ENCODE measurements at regions not wholly inside any gene's neighbourhood (a gene's known extent, or its start where the extent isn't known, plus 50 kb on each side); places are given as distances from the start of the nearest gene placed in this dataset.

GRCh38 chr4:136012220-136012619 is 1520.1 kb downstream of the PCDH18 start:
- H3K4me1 Mint-ChIP-seq: no peaks in the 10 kb centered on the region
- DNase-seq (ENCODE audit: low read depth, low spot score): no peak
- no peak overlapping the region for H3K27ac Mint-ChIP-seq (ENCODE audit: unreplicated experiment)
- no peaks in the 10 kb centered on the region for H3K27me3 Mint-ChIP-seq (ENCODE audit: low read depth)
- H3K36me3 Mint-ChIP-seq (ENCODE audit: low read depth): no peaks in the 10 kb centered on the region
- TF ChIP-seq CTCF (conservative IDR thresholded peaks at IDR 0.05): no peak
- H3K4me3 Mint-ChIP-seq: no peak overlapping the region
- no peaks in the 10 kb centered on the region for H3K9me3 Mint-ChIP-seq

GRCh38 chr4:136009258-136009832 is 1522.9 kb downstream of the PCDH18 start:
- Mint-ChIP-seq H3K36me3 (ENCODE audit: low read depth) (no peaks in the 10 kb centered on the region), H3K27me3 (ENCODE audit: low read depth) (no peaks in the 10 kb centered on the region), H3K27ac (ENCODE audit: unreplicated experiment) (no peak overlapping the region), H3K9me3 (peaks cover 2% of the 10 kb centered on the region), H3K4me1 (no peaks in the 10 kb centered on the region), H3K4me3 (no peak overlapping the region)
- DNase-seq (ENCODE audit: low read depth, low spot score): no peak
- no peak for TF ChIP-seq CTCF (conservative IDR thresholded peaks at IDR 0.05)

GRCh38 chr4:136007991-136008390 is 1524.3 kb downstream of the PCDH18 start:
- Mint-ChIP-seq H3K36me3 (ENCODE audit: low read depth) (no peaks in the 10 kb centered on the region), H3K4me3 (no peak overlapping the region), H3K9me3 (peaks cover 3% of the 10 kb centered on the region), H3K27me3 (ENCODE audit: low read depth) (no peaks in the 10 kb centered on the region), H3K27ac (ENCODE audit: unreplicated experiment) (no peak overlapping the region), H3K4me1 (no peaks in the 10 kb centered on the region)
- TF ChIP-seq CTCF (conservative IDR thresholded peaks at IDR 0.05): no peak
- DNase-seq (ENCODE audit: low read depth, low spot score): no peak

- no peaks in the 10 kb centered on the region for H3K36me3 Mint-ChIP-seq (ENCODE audit: low read depth)
- H3K27me3 Mint-ChIP-seq (ENCODE audit: low read depth): no peaks in the 10 kb centered on the region
- no peak overlapping the region for H3K4me3 Mint-ChIP-seq
- no peak overlapping the region for H3K27ac Mint-ChIP-seq (ENCODE audit: unreplicated experiment)
- peaks cover 3% of the 10 kb centered on the region for H3K9me3 Mint-ChIP-seq
- no peaks in the 10 kb centered on the region for H3K4me1 Mint-ChIP-seq
- no peak for DNase-seq (ENCODE audit: low read depth, low spot score)
- TF ChIP-seq CTCF (conservative IDR thresholded peaks at IDR 0.05): no peak
Observed at GRCh38 chr4:136002316-136002715, 1530.0 kb downstream of the PCDH18 start.

GRCh38 chr4:136001791-136002190 is 1530.5 kb downstream of the PCDH18 start:
- no peak overlapping the region for H3K27ac Mint-ChIP-seq (ENCODE audit: unreplicated experiment)
- TF ChIP-seq CTCF (conservative IDR thresholded peaks at IDR 0.05): no peak
- no peaks in the 10 kb centered on the region for H3K27me3 Mint-ChIP-seq (ENCODE audit: low read depth)
- no peak overlapping the region for H3K4me3 Mint-ChIP-seq
- peaks cover 3% of the 10 kb centered on the region for H3K9me3 Mint-ChIP-seq
- no peaks in the 10 kb centered on the region for H3K4me1 Mint-ChIP-seq
- H3K36me3 Mint-ChIP-seq (ENCODE audit: low read depth): no peaks in the 10 kb centered on the region
- DNase-seq (ENCODE audit: low read depth, low spot score): no peak
